ENCODE measurements at regions not wholly inside any gene's neighbourhood (a gene's known extent, or its start where the extent isn't known, plus 50 kb on each side); places are given as distances from the start of the nearest gene placed in this dataset.

- POLR2A ChIA-PET = interaction anchor here (1.3 kb wide), 1 partner anchor 60 kb away, joined by 3 read pairs; no protein-coding TSS in a partner anchor
- no peaks in the 10 kb centered on the region for H3K27me3 ChIP-seq (ENCODE audit: control insufficient read depth, insufficient read depth, low read length)
- H3K27ac ChIP-seq (ENCODE audit: low read depth, low read length) = no peak overlapping the region
- CTCF ChIA-PET = no interaction called here
- no peak for DNase-seq (ENCODE audit: low read depth, low spot score)
- TF ChIP-seq CTCF (IDR thresholded peaks at IDR 0.05; ENCODE audit: low read depth, low read length) = no peak
- H3K9me3 ChIP-seq (ENCODE audit: control insufficient read depth, insufficient read depth, low read length) = no peaks in the 10 kb centered on the region
- H3K4me3 ChIP-seq (ENCODE audit: low read depth, low read length) = no peak overlapping the region
These were observed 411.4 kb upstream of the SOX9 start for GRCh38 chr17:71709271-71709890.

DNA sequence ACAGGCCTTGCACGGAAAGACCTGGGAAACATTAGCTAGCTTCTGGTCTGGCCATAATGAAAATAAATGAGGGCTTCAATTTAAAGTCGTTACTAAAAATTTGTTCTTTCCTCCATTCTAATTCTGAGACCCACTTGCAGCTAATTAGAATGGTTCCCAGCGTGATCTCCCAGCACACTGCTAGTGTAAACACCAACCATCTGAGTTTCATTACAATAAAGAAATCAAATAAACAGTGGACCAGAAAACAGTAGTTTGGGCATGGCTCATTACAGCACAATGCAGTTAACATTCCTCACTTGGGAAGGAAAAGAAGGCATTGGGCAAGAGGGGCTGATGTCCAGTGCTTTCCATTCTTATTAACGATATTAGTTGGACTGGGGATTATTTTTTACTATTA, 410.9 kb upstream of the SOX9 start:
- DNase-seq (ENCODE audit: low read depth, low spot score) = no peak
- ChIA-PET POLR2A (no interaction called here), CTCF (no interaction called here)
- Histone ChIP-seq H3K27ac (ENCODE audit: low read depth, low read length) (no peak overlapping the region), H3K9me3 (ENCODE audit: control insufficient read depth, insufficient read depth, low read length) (no peaks in the 10 kb centered on the region), H3K4me3 (ENCODE audit: low read depth, low read length) (no peak overlapping the region), H3K27me3 (ENCODE audit: control insufficient read depth, insufficient read depth, low read length) (no peaks in the 10 kb centered on the region)
- no peak for TF ChIP-seq CTCF (IDR thresholded peaks at IDR 0.05; ENCODE audit: low read depth, low read length)

DNA sequence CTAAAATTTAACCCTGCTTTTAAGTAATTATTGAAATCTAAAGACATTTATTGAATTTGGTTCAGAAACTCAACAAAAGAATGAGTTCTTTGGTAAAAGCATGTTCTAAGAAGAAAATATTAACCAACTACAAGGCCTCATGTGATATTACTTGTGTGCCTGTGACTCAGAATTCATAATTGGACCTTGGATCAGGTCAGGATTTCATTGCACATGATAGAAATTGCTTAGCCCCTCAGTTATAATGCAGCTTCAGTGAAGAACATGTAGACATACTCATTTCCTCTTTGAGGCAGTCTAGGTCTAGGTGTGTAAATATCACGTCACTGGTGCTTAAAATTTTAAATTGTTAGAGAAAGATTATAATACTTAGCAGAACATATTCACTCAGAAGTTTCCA, 410.0 kb upstream of the SOX9 start:
- ChIA-PET CTCF (no interaction called here), POLR2A (no interaction called here)
- DNase-seq (ENCODE audit: low read depth, low spot score) = no peak
- no peaks in the 10 kb centered on the region for H3K27me3 ChIP-seq (ENCODE audit: control insufficient read depth, insufficient read depth, low read length)
- no peak overlapping the region for H3K4me3 ChIP-seq (ENCODE audit: low read depth, low read length)
- H3K9me3 ChIP-seq (ENCODE audit: control insufficient read depth, insufficient read depth, low read length) = no peaks in the 10 kb centered on the region
- no peak for TF ChIP-seq CTCF (IDR thresholded peaks at IDR 0.05; ENCODE audit: low read depth, low read length)
- H3K27ac ChIP-seq (ENCODE audit: low read depth, low read length) = no peak overlapping the region

DNA sequence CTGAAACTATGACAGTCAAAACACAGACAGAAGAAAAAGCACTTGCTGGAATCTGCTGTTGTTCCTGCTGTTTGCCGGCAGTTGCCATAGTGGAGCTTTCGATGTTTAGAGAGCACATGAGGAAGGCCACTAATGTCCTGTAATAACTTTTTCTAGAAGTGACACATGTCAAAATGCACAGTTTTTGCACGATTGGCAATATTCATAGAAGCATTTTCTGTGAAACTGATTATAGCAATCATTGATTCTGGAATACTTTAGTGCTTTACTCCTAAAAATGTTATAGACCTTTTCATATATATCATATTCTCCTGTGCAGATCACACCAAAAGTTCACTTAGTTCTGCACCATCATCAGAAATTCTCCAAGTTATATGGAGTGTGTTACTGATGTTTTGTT, 407.0 kb upstream of the SOX9 start:
- H3K27me3 ChIP-seq (ENCODE audit: control insufficient read depth, insufficient read depth, low read length) = no peaks in the 10 kb centered on the region
- no peak overlapping the region for H3K4me3 ChIP-seq (ENCODE audit: low read depth, low read length)
- no peak for TF ChIP-seq CTCF (IDR thresholded peaks at IDR 0.05; ENCODE audit: low read depth, low read length)
- no peaks in the 10 kb centered on the region for H3K9me3 ChIP-seq (ENCODE audit: control insufficient read depth, insufficient read depth, low read length)
- DNase-seq (ENCODE audit: low read depth, low spot score) = no peak
- H3K27ac ChIP-seq (ENCODE audit: low read depth, low read length) = no peak overlapping the region
- ChIA-PET CTCF (no interaction called here), POLR2A (no interaction called here)

GRCh38 chr17:71724339-71724738, 396.5 kb upstream of the SOX9 start:
- POLR2A ChIA-PET = no interaction called here
- CTCF ChIA-PET = no interaction called here
- H3K9me3 ChIP-seq (ENCODE audit: control insufficient read depth, insufficient read depth, low read length) = no peaks in the 10 kb centered on the region
- H3K4me3 ChIP-seq (ENCODE audit: low read depth, low read length) = no peak overlapping the region
- H3K27ac ChIP-seq (ENCODE audit: low read depth, low read length) = no peak overlapping the region
- H3K27me3 ChIP-seq (ENCODE audit: control insufficient read depth, insufficient read depth, low read length) = no peaks in the 10 kb centered on the region
- no peak for DNase-seq (ENCODE audit: low read depth, low spot score)
- no peak for TF ChIP-seq CTCF (IDR thresholded peaks at IDR 0.05; ENCODE audit: low read depth, low read length)

All from AG04450 (cell line).